PC-3 (cell line): ENCODE measurements at regions not wholly inside any gene's neighbourhood (a gene's known extent, or its start where the extent isn't known, plus 50 kb on each side); places are given as distances from the start of the nearest gene placed in this dataset.

Source experiments
- CTCF ChIP-seq: fragments of 300-600 bp; sonication (generic); conservative IDR thresholded peaks from 2 replicates; pipeline ENCODE4 v1.5.1; 2017; ENCODE audit warnings: antibody characterized with exemption, low read depth, mild to moderate bottlenecking, low read length
- EZH2phosphoT487 ChIP-seq: fragments of 300-600 bp; sonication (generic); IDR thresholded peaks from 2 replicates; pipeline ENCODE4 v1.6.1; 2018; ENCODE audit warnings: mild to moderate bottlenecking, antibody characterized with exemption, low read length, borderline replicate concordance

GRCh38 chr3:16076564-16076963, 97.9 kb upstream of the GALNT15 start:
- TF ChIP-seq CTCF, result no peak
- no peak for TF ChIP-seq EZH2phosphoT487
